Spinal cord (tissue), 9 donors: ENCODE measurements at regions not wholly inside any gene's neighbourhood (a gene's known extent, or its start where the extent isn't known, plus 50 kb on each side); places are given as distances from the start of the nearest gene placed in this dataset.

Source experiments
- DNase-seq, 6 donors: peaks; one replicate each; pipeline versions ENCODE4 v3.0.0 to v3.0.0-alpha.2; 2013 to 2015; ENCODE audit warnings: low spot score in 6 of 6, low read depth in 4 of 6
- H3K27ac ChIP-seq: one replicate; pipeline ENCODE4 v1.5.1; 2013; ENCODE audit warnings: low read depth, low read length, control low read depth
- H3K27me3 ChIP-seq: one replicate; pipeline ENCODE4 v1.6.1; 2013; ENCODE audit warnings: low read length; ENCODE audit not compliant: control insufficient read depth, insufficient read depth
- H3K36me3 ChIP-seq: one replicate; pipeline ENCODE4 v1.6.1; 2013; ENCODE audit warnings: low read length; ENCODE audit not compliant: control insufficient read depth, insufficient read depth
- H3K4me1 ChIP-seq: one replicate; pipeline ENCODE4 v1.6.1; 2013; ENCODE audit warnings: low read length; ENCODE audit not compliant: control insufficient read depth, insufficient read depth
- H3K4me3 ChIP-seq: one replicate; pipeline ENCODE4 v1.5.1; 2013; ENCODE audit warnings: low read depth, low read length, control low read depth
- H3K9me3 ChIP-seq: one replicate; pipeline ENCODE4 v1.6.1; 2013; ENCODE audit warnings: low read length; ENCODE audit not compliant: control insufficient read depth, insufficient read depth
- WGBS: methylation state at CpG from one replicate; pipeline ENCODE4 v1.1.5; 2013; ENCODE audit warnings: missing lambda C conversion rate; ENCODE audit not compliant: insufficient coverage; 5-methylcytosine and 5-hydroxymethylcytosine counted together
- donor health status: healthy.

- H3K36me3 ChIP-seq, result no peaks in the 10 kb centered on the region
- H3K27ac ChIP-seq, result no peak overlapping the region
- no peaks in the 10 kb centered on the region for H3K9me3 ChIP-seq
- peak in 2 of 6 donors; percentile 56 to 84 for DNase-seq
- WGBS, result 70% methylated on average over 2 of the region's 2 CpGs
- H3K27me3 ChIP-seq, result no peaks in the 10 kb centered on the region
- no peak overlapping the region for H3K4me3 ChIP-seq
- H3K4me1 ChIP-seq, result peaks cover 3% of the 10 kb centered on the region
Observed at GRCh38 chr3:20669675-20670074, 483.7 kb upstream of the SGO1 start.

- WGBS, result 17% methylated on average over 3 of the region's 5 CpGs
- Histone ChIP-seq H3K27me3 (no peaks in the 10 kb centered on the region), H3K4me3 (no peak overlapping the region), H3K27ac (no peak overlapping the region), H3K9me3 (no peaks in the 10 kb centered on the region), H3K4me1 (peaks cover 3% of the 10 kb centered on the region), H3K36me3 (no peaks in the 10 kb centered on the region)
- DNase-seq, result peak in 2 of 6 donors; percentile 52 to 76
Observed at GRCh38 chr3:20669184-20669583, 483.2 kb upstream of the SGO1 start.

- DNase-seq, result peak in 2 of 6 donors; percentile 44 to 74
- H3K4me3 ChIP-seq, result no peak overlapping the region
Observed at GRCh38 chr3:20668411-20668810, 482.4 kb upstream of the SGO1 start.

GRCh38 chr3:20666091-20666490 is 480.1 kb upstream of the SGO1 start:
- WGBS, result no CpG with 5 or more reads among the region's 2 CpGs
- Histone ChIP-seq H3K36me3 (no peaks in the 10 kb centered on the region), H3K27me3 (no peaks in the 10 kb centered on the region), H3K4me1 (peaks cover 3% of the 10 kb centered on the region), H3K4me3 (no peak overlapping the region), H3K27ac (no peak overlapping the region), H3K9me3 (no peaks in the 10 kb centered on the region)
- DNase-seq, result no peak

More at GRCh38 chr3:20668411-20668810, 482.4 kb upstream of the SGO1 start:
- Histone ChIP-seq H3K4me1 (peaks cover 3% of the 10 kb centered on the region), H3K36me3 (no peaks in the 10 kb centered on the region), H3K9me3 (no peaks in the 10 kb centered on the region), H3K27me3 (no peaks in the 10 kb centered on the region), H3K27ac (no peak overlapping the region)
- WGBS, result 73% methylated on average over 2 of the region's 3 CpGs

GRCh38 chr3:20658491-20658890 is 472.5 kb upstream of the SGO1 start:
- 67% methylated on average over 1 of the region's 1 CpG for WGBS
- no peak for DNase-seq

GRCh38 chr3:20657560-20657959 is 471.6 kb upstream of the SGO1 start:
- no peak for DNase-seq
- WGBS, result 100% methylated on average over 2 of the region's 4 CpGs
- no peak overlapping the region for H3K27ac ChIP-seq
- H3K27me3 ChIP-seq, result no peaks in the 10 kb centered on the region
- no peaks in the 10 kb centered on the region for H3K4me1 ChIP-seq
- no peaks in the 10 kb centered on the region for H3K9me3 ChIP-seq
- no peaks in the 10 kb centered on the region for H3K36me3 ChIP-seq
- no peak overlapping the region for H3K4me3 ChIP-seq

More at GRCh38 chr3:20658491-20658890, 472.5 kb upstream of the SGO1 start:
- H3K9me3 ChIP-seq, result no peaks in the 10 kb centered on the region
- no peaks in the 10 kb centered on the region for H3K27me3 ChIP-seq
- H3K4me3 ChIP-seq, result no peak overlapping the region
- no peak overlapping the region for H3K27ac ChIP-seq
- H3K4me1 ChIP-seq, result no peaks in the 10 kb centered on the region
- no peaks in the 10 kb centered on the region for H3K36me3 ChIP-seq

GRCh38 chr3:20652231-20652986 is 466.4 kb upstream of the SGO1 start:
- DNase-seq, result peak in 2 of 6 donors; percentile 44 to 61
- no peaks in the 10 kb centered on the region for H3K9me3 ChIP-seq
- no peaks in the 10 kb centered on the region for H3K36me3 ChIP-seq
- H3K27ac ChIP-seq, result no peak overlapping the region
- H3K27me3 ChIP-seq, result no peaks in the 10 kb centered on the region
- H3K4me1 ChIP-seq, result no peaks in the 10 kb centered on the region
- no peak overlapping the region for H3K4me3 ChIP-seq
- 100% methylated on average over 2 of the region's 4 CpGs for WGBS

- Histone ChIP-seq H3K36me3 (no peaks in the 10 kb centered on the region), H3K27me3 (no peaks in the 10 kb centered on the region), H3K27ac (no peak overlapping the region), H3K9me3 (no peaks in the 10 kb centered on the region), H3K4me3 (no peak overlapping the region), H3K4me1 (no peaks in the 10 kb centered on the region)
- no peak for DNase-seq
- no CpG with 5 or more reads among the region's 2 CpGs for WGBS
Observed at GRCh38 chr3:20648921-20649381, 462.9 kb upstream of the SGO1 start.

- DNase-seq, result peak in 1 of 6 donors; percentile 29
- no peaks in the 10 kb centered on the region for H3K36me3 ChIP-seq
- H3K9me3 ChIP-seq, result no peaks in the 10 kb centered on the region
- no peaks in the 10 kb centered on the region for H3K4me1 ChIP-seq
- WGBS, result no CpG with 5 or more reads among the region's 2 CpGs
- H3K4me3 ChIP-seq, result no peak overlapping the region
- no peak overlapping the region for H3K27ac ChIP-seq
- H3K27me3 ChIP-seq, result no peaks in the 10 kb centered on the region
Observed at GRCh38 chr3:20648294-20648693, 462.3 kb upstream of the SGO1 start.

- DNase-seq, result no peak
- WGBS, result no CpG with 5 or more reads among the region's 1 CpG
- H3K36me3 ChIP-seq, result no peaks in the 10 kb centered on the region
- H3K4me1 ChIP-seq, result no peaks in the 10 kb centered on the region
- no peak overlapping the region for H3K27ac ChIP-seq
- no peaks in the 10 kb centered on the region for H3K9me3 ChIP-seq
- H3K4me3 ChIP-seq, result no peak overlapping the region
- no peaks in the 10 kb centered on the region for H3K27me3 ChIP-seq
Observed at GRCh38 chr3:20646425-20646824, 460.4 kb upstream of the SGO1 start.
